NK-92 treated with Interleukin-12 subunit alpha and Interleukin-12 subunit beta, amount 100 ng/mL, for 24 hours (cell line): ENCODE measurements at regions not wholly inside any gene's neighbourhood (a gene's known extent, or its start where the extent isn't known, plus 50 kb on each side); places are given as distances from the start of the nearest gene placed in this dataset.

ENCODE experiments used
- DNase-seq: peaks from one replicate; lab custom pipeline; 2025; lab: John Stamatoyannopoulos, UW

DNA sequence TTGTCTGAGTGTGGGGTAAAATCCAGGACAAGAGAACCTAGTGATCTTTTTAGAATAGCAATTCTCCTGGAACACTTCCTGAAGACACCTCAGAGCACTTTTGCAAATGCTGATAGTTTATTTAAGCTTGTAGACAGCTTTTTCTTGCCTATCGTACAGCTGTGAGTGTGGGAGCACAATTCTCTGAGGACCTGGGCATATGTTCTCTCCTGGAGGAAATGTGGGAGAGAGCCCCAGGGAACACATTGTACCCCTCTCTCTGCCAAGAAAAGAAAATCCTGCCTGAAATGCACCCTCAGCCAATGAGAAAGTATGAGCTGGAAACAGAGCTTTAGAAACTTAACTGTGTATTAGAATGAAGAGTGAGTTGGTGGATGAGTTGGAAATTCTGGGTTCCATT is 308.3 kb upstream of the SEMA6D start:
- no peak for DNase-seq

DNA sequence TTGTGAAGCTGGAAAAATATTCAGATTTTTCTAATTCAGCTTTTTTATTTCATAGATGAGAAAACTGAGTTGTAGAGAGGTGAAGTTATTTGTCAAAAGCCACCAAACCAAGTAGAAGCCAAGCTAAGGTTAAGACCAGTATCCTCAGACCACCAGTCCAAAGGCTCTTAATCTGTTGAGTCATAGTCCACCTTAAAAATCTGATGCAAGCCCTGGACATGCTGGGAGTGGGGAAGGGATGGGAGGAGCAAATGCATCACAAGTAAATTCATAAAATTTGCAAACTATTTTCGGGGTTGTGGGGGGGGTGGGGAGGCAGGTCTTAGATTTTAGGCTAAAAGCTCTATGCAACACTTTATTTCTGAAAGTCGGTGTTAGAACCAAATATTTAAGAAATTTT is 307.7 kb upstream of the SEMA6D start:
- DNase-seq = no peak

DNA sequence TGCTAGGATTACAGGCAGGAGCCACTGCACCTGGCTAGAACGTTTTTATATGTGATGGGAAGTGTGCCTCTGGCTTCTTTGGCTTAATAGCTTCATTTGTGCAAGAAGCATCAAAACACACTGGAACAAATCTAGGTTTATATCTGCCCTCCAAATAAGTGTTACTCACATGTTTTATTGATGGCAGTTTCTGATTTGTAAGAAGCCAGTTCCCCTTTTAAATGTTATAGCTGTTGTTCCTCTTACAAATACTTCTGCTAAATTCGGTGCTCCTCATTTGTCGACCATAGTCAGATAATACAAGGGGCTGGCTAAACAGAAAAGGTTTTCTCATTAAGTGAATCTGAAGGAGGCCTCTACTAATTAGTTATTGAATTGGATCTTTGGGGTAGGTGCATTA is 307.1 kb upstream of the SEMA6D start:
- no peak for DNase-seq

DNA sequence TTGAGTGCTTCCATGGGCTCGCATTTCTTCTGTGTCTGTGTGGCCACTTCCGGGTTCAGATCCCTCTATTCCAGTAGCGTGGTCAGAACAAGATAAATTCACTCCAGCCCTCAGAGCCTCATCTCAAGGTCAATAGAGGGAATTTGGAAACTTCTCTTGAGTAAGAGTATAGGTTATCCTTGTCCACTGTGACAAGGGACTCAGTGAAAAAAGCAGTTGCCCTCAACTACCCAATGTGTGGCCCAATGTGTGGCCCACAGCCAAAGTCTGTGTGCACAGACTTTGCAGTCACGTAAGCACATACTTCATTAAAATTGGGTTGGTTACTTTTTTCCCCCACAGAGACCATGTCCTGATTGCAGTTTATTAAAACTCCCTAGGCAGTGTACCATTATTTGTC is 305.6 kb upstream of the SEMA6D start:
- DNase-seq = no peak

DNA sequence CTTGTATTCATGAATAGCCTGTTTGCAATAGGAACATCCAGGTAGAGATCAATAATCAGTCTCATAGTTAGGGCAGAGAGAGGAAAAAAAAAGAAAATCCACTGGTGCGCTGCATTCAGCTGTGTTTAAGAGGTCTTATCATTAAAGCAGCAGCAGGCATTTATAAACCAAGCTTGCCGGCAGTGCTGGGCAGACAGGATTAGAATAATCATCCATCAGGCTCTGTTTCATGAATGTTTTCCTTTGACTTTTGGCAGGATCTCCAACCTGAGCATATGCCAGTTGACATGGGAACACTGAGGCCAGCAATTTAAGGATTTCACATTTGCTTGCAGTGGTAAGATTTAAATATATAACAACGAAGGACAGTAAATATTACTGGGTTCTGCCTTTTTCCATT is 305.2 kb upstream of the SEMA6D start:
- no peak for DNase-seq

DNA sequence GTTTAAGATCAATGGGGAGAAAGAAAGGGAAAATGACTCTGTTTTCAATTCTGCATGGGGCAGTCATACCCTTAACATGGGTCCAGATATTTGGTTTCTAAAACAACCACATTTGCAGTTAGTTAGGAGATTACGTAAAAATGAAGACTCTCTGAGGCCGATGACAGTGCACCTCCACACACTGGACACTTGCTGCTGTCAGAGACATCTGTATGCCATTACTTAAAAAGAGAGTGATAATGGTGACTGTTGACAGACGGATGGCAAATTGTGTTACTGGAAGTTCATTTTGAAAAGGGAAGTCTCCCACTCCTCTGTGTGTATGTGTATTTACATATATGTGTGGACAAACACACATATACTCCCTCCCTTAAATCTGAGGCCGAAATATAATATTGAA is 304.5 kb upstream of the SEMA6D start:
- no peak for DNase-seq

DNA sequence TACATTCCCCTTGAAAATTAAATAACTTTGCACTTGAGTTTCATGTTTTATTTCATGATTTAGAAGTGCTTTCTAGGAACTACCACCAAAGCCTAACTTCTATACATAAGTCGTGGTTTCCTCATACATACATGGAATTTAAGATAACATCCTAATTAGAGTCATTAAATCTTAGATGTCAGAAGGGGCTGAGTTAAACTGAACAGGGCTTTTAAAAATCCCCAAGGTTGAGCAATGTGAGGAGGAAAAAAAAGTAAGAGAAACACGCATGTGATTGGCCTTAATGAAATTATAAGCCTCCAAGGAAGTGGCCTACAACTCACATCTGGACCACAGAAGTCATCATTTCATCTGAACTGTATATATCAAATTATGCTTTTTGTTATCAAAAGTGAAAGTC is 303.1 kb upstream of the SEMA6D start:
- DNase-seq = no peak

DNA sequence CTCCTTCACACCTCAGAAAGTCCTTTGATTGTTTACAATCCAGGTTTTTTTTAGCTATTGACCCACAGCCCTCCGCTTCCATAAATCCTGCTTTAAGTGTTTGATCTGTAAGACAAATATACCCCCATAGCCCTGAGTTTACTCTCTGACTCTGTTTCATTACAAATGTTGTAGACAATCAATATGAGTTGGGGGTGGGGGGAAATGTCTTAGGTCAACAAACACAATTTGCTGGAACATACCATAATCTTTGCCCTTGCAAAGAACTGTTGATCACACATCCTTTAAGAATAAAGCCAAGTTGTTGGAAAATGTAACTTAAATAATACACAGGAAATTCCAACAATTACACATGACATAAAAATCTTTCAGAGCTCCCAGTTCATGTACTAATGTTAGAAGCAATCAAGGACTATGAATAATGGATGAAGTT is 301.8 kb upstream of the SEMA6D start:
- DNase-seq = no peak

DNA sequence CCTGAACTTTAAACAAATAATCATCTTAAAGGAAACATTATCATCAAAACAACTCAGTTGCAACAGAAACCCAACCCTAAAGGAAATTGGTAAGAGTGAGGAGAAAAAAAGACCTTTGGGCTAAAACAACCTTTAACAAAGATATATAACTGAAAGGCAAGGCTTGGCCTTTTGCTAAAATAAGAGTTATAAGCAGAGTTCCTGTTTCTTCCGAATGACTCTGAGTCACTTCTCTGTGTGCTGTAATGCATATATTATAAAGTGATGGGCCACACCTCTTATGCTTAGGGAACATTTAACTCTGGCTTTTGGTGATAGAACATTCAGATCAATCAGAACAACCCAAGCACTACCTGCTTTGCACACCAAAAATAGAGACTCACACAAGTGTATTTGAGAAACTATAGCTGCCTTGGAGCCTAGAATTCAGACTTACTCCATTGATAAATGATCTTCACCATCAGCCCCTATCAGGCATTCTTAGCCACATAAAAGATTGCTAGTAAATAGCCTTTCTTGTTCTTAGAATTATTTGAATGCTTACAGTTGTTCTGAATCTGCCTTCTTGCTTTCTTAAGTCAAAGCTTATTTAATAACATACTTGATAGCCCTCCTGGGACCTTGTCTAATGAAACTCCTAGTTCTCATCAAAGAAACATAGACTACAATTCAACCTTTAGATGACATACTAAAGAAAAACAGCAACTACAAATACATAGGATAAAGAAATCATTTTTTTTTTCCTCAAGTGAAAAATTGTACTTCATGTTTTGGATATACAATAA is 294.2 kb upstream of the SEMA6D start:
- DNase-seq = no peak

DNA sequence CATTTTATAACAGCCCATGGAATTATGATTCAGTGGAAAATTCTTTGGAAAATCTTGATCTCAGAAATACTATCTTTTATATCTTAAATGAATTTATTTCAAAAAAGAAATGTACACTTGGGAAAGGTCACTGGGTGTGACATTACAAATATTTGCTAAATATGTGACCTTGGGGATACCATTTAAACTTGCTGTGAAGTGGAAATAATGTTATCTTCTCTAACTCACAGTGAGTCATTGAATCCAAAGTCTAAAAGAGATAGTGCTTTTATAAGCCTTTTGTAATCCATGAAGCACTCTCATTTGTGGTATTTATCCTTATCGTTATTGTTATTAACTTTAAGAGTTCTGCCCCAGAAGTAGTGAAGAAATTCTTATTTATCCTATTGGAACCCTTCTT is 289.8 kb upstream of the SEMA6D start:
- DNase-seq = no peak

DNA sequence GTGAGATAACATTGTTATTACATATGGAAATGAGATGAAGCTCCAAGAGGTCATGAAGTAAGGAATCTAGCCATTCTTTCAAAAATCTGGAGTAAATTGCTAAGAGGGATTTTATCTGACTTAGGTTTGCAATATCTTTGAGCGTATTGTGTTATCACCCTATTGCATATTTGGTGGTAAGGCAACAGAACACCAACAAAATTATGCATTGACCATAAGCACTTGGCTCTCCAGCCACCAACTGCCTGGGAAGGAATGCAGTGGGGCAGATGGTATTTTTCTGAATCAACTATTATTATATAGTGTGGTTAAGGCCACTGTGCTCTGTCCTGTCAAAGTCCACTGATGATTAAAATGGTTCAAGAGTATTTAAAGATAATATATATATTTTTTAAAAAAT is 287.9 kb upstream of the SEMA6D start:
- DNase-seq = no peak

DNA sequence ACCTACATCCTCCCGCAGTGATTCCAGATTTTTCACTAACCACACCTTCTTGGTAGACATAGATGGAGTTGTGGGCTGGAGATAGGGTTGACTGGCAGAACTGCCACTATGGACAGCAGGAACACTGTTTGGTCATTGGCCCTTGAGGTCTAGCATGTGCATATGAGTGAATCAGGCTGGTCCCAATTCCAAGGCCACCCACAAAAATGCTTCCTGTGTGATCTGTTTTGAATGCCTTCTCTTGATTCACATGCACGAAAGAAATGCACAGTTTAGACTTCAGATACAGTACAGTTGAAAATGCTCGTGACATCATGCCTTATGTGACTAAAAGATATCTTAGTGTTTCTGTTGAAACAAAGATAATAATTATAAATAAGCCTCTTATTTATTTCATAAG is 285.8 kb upstream of the SEMA6D start:
- DNase-seq = no peak

DNA sequence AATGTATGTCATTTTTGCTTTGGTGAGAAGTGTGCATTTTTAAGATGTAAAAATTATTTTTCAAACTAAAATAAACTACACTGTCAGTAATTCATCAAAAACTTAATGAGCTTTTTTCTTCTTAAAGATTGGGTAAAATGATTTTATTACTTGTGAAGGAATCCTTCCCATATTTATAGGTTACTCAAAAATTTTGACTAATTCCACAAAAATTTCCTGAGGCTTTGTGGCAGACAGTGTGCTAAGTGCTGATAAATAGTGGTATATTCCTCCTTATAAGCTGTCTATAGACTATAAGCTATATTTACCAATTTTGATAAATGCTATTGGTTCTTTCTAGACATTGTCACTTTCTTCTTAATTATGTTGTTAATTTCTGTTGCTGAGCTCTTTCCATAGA is 284.5 kb upstream of the SEMA6D start:
- no peak for DNase-seq

DNA sequence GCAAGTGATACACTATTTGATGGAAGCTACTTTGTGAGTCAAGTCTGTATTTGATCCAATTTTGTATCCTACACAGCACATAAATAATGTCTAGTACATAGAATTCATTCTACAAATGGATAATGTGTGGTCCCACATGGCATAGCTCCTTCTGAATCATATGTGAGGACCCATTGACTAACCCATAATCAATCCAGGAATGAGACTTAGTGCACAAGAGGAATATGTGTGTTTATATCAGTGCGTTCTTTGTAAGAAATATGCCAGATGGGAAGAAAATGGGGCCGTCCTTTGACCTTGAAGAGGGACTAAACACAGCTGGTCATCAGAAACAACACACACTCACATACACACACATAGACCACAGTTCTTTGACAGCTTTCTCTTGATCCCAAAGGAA is 282.7 kb upstream of the SEMA6D start:
- DNase-seq = no peak

DNA sequence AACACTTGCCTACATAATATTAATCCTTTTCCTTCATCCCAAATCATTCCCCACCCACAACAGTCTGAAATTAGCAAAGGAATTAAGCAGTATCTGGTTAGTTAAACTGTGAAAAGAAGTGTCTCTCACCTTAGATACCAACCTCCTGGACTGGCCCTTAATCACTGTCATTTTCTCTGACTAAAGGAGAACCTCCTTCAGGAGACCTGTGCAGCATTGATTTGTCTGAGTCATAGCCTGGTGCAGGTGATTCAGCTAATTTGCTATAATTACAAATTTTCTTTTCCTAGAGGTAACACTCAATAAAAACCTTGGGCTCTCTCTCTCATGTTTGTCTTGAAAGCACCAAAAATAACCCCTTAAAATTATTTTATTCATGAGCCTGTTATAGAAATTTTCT is 279.8 kb upstream of the SEMA6D start:
- DNase-seq = no peak

DNA sequence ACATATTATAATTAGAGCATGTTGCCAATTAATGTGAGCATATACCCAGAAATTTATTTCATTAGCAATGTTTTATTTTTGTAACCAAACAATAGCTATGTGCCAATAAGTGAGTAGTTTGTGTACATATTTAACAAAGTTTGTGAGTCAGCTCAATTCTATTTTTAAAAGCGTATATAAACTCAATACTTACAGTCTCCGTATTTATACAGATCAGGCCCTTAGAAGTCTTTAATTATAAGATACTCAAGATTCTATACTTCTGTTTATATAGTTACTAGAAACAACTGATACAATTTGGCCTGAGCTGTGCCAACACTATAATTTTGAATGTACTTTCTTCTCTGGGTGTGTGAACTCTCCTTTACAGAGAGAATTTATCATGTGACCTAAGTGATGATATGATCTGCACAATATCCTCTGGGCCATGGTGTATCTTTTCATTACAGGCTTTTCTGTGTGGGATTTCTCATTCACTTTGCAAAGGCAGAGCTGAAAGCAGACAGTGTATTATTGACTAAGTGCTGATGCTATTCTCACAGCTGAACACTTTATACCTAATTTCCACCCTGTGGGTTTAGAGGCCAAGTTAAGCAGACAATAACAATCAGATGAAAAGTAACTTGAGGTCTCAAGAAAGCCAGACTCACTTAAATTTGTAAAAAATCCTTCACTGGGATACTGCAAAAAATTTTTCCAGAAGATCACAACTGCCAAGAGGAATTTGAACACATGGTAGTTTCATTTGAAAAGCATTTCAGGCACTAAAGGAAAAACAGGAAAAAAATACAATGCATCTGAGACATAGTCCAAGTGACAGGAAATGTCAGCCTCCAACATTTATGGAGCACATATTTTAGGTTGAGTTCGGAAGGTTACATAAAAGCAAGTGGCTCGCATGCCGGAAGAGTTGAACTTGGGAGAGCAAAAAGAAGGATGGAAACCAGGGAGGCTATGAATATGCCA is 277.9 kb upstream of the SEMA6D start:
- no peak for DNase-seq

DNA sequence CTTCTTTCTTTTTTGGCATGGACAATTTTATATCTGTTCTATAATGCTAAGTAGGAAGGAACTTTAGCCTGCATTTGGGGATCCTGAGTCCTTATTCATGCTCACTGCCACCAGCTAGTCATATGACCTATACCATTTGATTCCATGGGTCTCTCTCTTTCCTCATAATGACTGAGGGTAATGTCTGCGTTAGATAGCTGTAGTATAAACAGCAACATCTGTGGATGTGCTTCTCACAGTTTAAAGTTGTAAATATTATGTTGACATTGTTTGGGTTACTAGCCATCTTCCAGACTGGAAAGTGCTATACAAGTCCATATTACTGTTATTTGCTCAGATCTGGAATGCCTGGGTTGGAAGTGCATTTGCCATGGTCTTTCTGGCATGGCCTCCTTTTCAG is 274.9 kb upstream of the SEMA6D start:
- DNase-seq = no peak

DNA sequence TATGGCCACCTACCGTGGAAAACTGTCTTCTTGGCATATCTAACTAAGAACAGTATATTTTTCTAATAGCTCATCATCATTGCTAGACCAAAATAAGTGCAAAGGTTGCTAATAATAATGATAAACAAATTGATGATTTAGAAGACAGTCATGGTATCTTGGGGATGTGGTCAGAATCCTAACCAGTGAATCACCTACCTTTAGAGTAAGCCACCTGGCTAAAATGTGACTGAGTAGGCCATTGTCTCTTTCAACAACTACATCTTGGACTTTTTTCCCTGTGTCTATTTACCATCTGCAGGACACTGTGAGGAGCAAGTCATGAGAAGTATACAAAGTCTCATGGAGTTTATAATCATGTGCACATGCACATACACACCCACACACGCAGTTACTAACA is 273.5 kb upstream of the SEMA6D start:
- no peak for DNase-seq

DNA sequence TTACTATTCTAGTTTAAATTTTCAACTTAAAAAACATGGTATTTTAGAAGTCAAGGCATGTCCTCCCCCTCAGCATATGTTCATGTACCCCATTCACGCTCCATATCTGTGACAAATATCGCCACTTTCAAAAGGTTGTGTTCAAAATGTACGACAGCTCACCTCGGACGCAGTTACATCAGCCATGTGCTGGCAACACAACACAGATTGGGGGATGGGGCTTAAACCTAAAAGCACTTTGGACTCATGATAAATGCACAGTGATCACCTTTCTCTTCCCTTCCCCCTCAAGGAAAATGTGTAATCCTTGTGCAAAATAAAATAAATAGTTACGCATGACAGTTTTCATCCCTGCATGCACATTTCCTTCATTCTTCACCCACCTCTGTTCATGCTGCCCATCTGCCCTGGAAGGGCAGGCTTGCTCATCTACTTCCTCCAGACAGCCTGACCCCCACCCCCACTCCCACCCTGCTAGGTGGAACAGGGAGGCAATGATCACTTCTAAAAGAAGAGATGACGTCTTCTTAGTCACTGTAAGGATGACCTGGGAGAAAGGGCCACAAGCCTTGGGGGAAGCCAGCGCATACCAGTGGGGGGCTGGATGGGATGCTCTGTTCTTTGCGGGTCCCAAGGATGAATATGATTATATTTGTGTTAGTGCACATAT is 271.4 kb upstream of the SEMA6D start:
- no peak for DNase-seq

DNA sequence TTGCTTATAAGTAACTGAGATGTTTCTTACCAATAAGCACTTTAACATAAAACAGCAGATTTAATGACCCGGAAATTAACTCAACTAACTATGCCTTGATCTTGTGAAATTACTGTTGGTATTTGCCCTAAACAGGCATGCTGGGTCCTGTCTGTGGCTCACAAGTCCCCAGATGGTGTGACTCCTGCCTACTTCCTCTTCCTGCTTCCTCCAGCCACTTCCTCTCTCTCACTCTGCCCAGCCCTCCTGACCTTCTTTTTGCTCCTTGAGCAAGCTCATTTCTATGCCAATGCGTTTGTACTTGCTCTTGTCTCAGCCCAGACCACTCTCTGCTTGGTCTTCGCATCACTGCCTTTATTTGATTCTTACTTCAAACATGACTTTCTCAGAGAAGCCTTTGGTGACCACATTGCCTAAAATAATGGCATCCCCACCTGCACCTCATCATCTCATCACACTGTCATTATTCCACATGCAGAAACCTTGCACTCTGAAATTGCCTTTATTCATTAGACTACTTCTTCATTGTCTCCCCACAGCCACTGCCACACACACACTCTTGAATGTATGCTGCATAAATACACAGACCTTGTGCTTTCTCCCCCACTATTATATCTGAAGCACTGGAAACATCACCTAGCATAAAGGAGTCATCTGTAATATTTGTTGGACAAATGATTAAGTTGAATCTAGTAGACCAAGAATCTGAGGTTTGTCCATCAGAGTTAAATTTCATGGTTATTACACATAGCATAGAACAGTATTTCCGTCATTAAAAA is 256.3 kb upstream of the SEMA6D start:
- DNase-seq = no peak

DNA sequence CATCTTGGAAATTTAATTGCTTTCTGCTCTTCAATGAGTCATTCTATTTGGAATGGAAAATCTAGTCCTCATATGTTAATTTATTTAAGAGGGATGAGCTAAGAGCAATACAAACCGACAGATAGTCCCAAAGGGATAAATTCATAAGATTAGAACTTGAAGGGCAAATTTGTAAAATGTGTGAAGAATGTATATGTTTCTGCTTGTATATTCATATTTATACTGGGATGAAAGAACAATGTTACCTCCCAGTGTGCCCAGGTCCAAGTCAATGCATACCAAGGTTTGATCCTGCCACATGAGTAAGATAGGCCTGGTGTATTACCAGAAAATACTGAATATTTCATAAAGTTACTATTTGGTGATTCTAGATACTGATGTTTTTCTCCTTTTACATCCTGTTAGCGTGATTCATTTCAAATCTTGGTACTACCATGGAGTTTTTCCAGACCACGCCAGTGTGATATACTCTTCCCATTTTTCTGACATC is 255.6 kb upstream of the SEMA6D start:
- DNase-seq = no peak

DNA sequence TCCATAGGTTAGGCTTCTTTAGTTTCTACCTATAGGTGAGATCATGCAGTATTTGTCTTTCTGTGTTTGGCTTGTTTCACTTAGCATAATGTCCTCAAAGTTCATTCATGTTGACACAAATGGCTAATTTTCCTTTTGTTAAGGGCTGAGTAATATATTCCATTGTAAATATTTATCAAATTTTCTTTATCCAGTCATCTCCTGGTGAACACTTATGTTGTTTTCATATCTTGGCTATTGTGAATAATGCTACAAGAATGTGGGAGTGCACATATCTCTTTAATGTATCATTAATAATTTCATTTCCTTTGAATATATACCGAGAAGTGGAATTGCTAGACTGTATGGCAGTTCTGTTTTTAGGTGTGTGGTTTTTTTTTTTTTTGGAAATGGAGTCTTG is 250.9 kb upstream of the SEMA6D start:
- DNase-seq = no peak
